PFSK-1 (cell line): ENCODE measurements at regions not wholly inside any gene's neighbourhood (a gene's known extent, or its start where the extent isn't known, plus 50 kb on each side); places are given as distances from the start of the nearest gene placed in this dataset.
A peak's percentile ranks its signal among the peaks of the same experiment; 100 is the strongest.

ENCODE experiments used
- FOXP2 ChIP-seq: optimal IDR thresholded peaks from 2 replicates; pipeline ENCODE3; 2011; ENCODE audit warnings: borderline replicate concordance, control low read depth, inconsistent platforms; ENCODE audit not compliant: insufficient read depth; ENCODE audit errors: extremely low read length, extremely low read depth
- POLR2AphosphoS5 ChIP-seq: IDR thresholded peaks from 2 replicates; pipeline ENCODE4 v1.6.1; 2012; ENCODE audit warnings: low read depth, mild to moderate bottlenecking, control low read depth, low read length, moderate library complexity
- SIN3A ChIP-seq: IDR thresholded peaks from 2 replicates; pipeline ENCODE4 v1.6.1; 2012; ENCODE audit warnings: mild to moderate bottlenecking, low read length, moderate library complexity, borderline replicate concordance; ENCODE audit not compliant: insufficient read depth
- TAF1 ChIP-seq: IDR thresholded peaks from 2 replicates; pipeline ENCODE4 v1.6.1; 2012; ENCODE audit warnings: low read length, control low read depth, borderline replicate concordance; ENCODE audit not compliant: insufficient read depth
- TF ChIP-seq, protein P1 (sequence below), 2 experiments: IDR thresholded peaks; 2 replicates each; pipeline versions ENCODE4 v1.6.1 to v1.8.0; 2011 to 2012; ENCODE audit warnings: low read depth in 2 of 2, low read length in 2 of 2, control low read depth in 1 of 2, inconsistent platforms in 1 of 2, mild to moderate bottlenecking in 1 of 2, moderate library complexity in 1 of 2; ENCODE audit not compliant: insufficient read depth in 1 of 2

DNA sequence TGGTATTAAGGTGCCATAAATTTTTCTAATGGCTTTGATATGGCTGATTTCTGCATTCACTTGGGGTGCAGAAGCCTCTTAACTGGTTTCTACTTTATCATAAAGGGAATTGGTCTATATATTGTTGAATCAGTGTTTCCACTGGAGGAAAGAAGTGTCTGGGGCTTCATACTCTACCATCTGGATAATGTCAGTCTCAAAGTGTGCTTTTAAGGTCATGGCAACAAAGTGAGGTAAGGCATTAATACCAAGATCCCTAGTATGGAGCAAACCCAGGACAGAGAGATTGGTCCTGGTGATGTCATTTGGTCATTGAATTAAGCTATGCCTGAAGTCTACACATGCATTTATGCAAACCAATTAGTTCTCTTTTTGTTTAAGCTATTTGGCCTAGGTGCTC, 309.9 kb downstream of the DUSP10 start:
- TF ChIP-seq, protein P1, sequence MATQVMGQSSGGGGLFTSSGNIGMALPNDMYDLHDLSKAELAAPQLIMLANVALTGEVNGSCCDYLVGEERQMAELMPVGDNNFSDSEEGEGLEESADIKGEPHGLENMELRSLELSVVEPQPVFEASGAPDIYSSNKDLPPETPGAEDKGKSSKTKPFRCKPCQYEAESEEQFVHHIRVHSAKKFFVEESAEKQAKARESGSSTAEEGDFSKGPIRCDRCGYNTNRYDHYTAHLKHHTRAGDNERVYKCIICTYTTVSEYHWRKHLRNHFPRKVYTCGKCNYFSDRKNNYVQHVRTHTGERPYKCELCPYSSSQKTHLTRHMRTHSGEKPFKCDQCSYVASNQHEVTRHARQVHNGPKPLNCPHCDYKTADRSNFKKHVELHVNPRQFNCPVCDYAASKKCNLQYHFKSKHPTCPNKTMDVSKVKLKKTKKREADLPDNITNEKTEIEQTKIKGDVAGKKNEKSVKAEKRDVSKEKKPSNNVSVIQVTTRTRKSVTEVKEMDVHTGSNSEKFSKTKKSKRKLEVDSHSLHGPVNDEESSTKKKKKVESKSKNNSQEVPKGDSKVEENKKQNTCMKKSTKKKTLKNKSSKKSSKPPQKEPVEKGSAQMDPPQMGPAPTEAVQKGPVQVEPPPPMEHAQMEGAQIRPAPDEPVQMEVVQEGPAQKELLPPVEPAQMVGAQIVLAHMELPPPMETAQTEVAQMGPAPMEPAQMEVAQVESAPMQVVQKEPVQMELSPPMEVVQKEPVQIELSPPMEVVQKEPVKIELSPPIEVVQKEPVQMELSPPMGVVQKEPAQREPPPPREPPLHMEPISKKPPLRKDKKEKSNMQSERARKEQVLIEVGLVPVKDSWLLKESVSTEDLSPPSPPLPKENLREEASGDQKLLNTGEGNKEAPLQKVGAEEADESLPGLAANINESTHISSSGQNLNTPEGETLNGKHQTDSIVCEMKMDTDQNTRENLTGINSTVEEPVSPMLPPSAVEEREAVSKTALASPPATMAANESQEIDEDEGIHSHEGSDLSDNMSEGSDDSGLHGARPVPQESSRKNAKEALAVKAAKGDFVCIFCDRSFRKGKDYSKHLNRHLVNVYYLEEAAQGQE (IDR thresholded peaks at IDR 0.05; ENCODE audit: insufficient read depth in 1 of 2, low read depth in 2 of 2, low read length in 2 of 2) = no peak
- TF ChIP-seq TAF1 (no peak), SIN3A (no peak), FOXP2 (no peak), POLR2AphosphoS5 (no peak)

DNA sequence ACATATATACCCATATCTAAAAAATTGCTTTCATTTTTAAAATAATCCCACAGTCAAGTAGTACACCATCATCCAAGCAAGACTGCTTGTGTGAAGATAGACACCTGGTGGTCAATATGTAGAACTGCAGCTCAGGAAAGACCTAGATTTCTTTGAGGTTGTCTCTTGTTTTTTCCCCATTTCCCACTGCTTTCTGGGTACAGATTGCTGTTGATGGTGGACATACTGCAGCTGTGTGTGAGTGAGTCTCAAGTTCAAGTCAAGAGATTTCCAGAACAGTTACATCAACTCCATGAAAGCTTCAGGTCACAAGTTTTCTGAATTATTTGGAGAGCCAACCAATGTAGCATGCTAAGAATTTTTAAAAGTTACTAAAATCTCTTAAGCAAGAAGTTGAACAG, 306.4 kb downstream of the DUSP10 start:
- TF ChIP-seq TAF1 (no peak), SIN3A (no peak), FOXP2 (no peak), POLR2AphosphoS5 (no peak)
- TF ChIP-seq, protein P1 (IDR thresholded peaks at IDR 0.05; ENCODE audit: insufficient read depth in 1 of 2, low read depth in 2 of 2, low read length in 2 of 2) = no peak

DNA sequence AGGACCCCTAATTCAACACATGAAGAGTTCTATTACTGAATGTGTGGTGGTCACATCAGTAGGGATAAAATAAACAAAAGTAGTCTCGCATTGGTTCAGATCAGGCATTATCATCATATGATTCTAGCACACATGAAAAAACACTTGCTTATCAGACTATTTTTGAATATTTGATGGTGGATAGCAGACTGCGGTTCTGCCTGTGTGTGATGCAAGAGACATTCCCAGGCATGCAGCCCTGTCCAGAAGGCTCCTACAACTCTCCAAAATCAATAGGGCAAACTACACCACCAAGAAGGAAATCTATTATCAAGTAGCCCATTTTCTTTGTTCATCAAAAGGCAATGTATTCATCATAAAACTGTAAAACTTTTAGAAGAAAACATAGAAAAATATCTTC, 304.7 kb downstream of the DUSP10 start:
- TF ChIP-seq FOXP2 (no peak), TAF1 (no peak), SIN3A (no peak), POLR2AphosphoS5 (no peak)
- TF ChIP-seq, protein P1 (IDR thresholded peaks at IDR 0.05; ENCODE audit: insufficient read depth in 1 of 2, low read depth in 2 of 2, low read length in 2 of 2) = no peak

DNA sequence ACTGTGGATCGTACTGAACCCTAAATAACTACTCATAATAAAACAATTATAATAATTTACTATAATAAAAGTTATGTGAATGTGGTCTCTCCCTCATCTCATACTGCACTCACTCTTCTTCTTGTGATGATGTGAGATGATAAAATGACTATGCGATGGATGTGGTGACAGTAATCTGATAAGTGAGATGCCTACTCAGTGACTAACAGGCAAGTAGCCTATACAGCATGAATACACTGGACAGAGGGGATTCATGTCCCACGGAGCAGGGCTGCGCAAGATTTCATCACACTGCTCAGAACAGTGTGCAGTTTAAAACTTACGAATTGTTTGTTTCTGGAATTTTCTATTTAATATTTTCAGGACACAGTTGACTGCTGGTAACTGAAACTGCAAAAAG, 304.0 kb downstream of the DUSP10 start:
- TF ChIP-seq SIN3A = no peak
- TF ChIP-seq FOXP2 = no peak
- TF ChIP-seq, protein P1 (IDR thresholded peaks at IDR 0.05; ENCODE audit: insufficient read depth in 1 of 2, low read depth in 2 of 2, low read length in 2 of 2) = no peak
- no peak for TF ChIP-seq TAF1
- no peak for TF ChIP-seq POLR2AphosphoS5

DNA sequence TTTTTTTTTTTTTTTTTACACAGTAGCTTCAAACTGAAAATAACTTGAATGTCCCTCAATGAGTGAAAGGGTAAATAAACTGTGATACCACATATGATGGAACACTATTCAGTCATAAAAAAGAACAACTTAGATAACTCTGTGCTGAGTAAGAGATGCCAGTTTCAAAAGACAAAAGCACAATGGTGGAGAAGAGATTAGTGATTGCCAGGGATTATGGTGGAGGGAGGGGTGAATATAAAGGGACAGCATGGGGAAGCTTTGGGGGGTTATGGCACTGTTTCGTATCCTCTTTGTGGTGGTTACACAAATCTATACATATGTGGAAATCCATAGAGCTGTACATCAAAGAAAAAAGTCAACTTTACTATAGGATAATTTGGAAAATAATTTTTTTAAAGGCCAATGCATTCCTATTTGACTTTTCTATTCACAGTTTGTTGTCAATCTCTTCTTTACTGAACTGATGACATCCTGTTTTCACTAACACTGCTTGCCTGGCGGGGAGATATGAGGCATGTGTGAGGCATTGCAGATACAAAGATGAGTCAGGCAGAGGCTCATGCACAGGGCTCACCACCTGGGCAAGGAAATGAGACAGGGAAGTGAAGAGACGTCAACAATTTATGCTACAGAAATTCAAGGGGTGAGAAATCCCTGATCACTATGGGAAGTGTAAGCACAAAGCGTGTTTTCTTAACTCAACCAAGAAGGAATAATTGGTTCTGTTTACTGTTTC, 302.7 kb downstream of the DUSP10 start:
- peak; percentile 28 for TF ChIP-seq FOXP2
- TF ChIP-seq SIN3A = no peak
